ENCODE measurements at regions not wholly inside any gene's neighbourhood (a gene's known extent, or its start where the extent isn't known, plus 50 kb on each side); places are given as distances from the start of the nearest gene placed in this dataset.
A peak's percentile ranks its signal among the peaks of the same experiment; 100 is the strongest.

DNA sequence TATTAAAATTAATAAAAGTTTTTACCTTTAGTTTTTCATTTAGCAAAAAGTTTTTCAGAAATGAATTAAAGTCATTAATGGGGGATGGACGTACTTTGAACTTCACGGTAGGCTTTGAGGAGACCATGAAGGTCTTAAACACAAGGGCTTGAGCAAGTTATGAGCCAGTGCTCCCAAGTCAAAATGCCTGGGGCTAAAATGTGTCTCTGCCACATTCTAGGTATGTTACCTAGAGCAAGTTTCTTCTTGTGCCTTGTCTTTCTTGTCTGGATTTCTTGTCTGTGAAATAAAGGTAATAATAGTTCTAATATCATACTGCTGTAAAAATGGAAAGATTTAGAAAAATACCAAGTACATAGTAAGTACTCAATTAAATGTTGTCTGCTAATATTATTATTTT lies 132.7 kb upstream of the USP15 start:
- no peaks in the 10 kb centered on the region for H3K36me3 ChIP-seq (ENCODE audit: low read depth)
- no peak overlapping the region for H3K4me3 ChIP-seq
- no peak overlapping the region for H3K4me2 ChIP-seq (ENCODE audit: unreplicated experiment)
- no peak overlapping the region for H2AFZ ChIP-seq
- no peaks in the 10 kb centered on the region for H3K27me3 ChIP-seq (replicated peaks; ENCODE audit: insufficient read depth)
- TF ChIP-seq EZH2phosphoT487 (IDR thresholded peaks at IDR 0.05; ENCODE audit: insufficient read depth, low read depth) (no peak), EZH2 (IDR thresholded peaks at IDR 0.05; ENCODE audit: insufficient read depth, poor library complexity, severe bottlenecking) (no peak)
- H3K9me3 ChIP-seq (ENCODE audit: low read depth): no peaks in the 10 kb centered on the region
- no peaks in the 10 kb centered on the region for H3F3A ChIP-seq (ENCODE audit: insufficient read depth)
- H3K9ac ChIP-seq: no peak overlapping the region
- H3K27ac ChIP-seq: no peak overlapping the region
- H3K4me1 ChIP-seq (ENCODE audit: insufficient read depth): no peaks in the 10 kb centered on the region; the same call in 1 of the 2 replicates
- no peak for DNase-seq
- H3K9me2 ChIP-seq (ENCODE audit: insufficient read depth): no peaks in the 10 kb centered on the region
- in situ Hi-C loops (cut with MboI): no loop called here
- H3K79me2 ChIP-seq (ENCODE audit: insufficient read depth): no peaks in the 10 kb centered on the region
- 84 to 85% methylated on average over 2 of the region's 2 CpGs for WGBS, 2 experiments (ENCODE audit: low coverage in 1 of 2, low lambda C conversion rate in 2 of 2, missing lambda C conversion rate in 2 of 2)
- no peaks in the 10 kb centered on the region for H4K20me1 ChIP-seq (ENCODE audit: insufficient read depth)

- 32 to 36% methylated on average over 7 of the region's 7 CpGs for WGBS, 2 experiments (ENCODE audit: low coverage in 1 of 2, low lambda C conversion rate in 2 of 2, missing lambda C conversion rate in 2 of 2)
Measured at GRCh38 chr12:62128175-62128975, 131.8 kb upstream of the USP15 start.

DNA sequence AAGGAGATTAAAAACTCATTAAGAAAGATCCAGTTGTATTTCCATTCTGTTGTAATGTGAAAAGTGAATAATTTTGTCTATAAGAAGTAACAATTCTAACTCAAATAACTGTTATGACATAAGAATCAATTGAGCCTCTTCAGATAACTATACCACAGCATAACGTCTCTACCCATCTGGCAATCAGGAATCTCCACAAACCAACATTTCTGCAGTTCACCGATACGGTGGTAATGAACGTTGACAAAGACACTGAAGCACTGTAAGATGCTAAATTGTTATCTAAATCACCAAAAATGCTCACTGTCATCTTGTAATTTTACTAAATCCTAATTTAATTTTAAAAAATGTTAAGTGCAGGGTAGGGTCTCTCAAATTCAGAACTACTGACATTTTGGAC lies 130.9 kb upstream of the USP15 start:
- Histone ChIP-seq H3F3A (ENCODE audit: insufficient read depth) (no peaks in the 10 kb centered on the region), H2AFZ (no peak overlapping the region), H3K9me2 (ENCODE audit: insufficient read depth) (no peaks in the 10 kb centered on the region), H4K20me1 (ENCODE audit: insufficient read depth) (no peaks in the 10 kb centered on the region), H3K9me3 (ENCODE audit: low read depth) (no peaks in the 10 kb centered on the region), H3K4me2 (ENCODE audit: unreplicated experiment) (no peak overlapping the region), H3K27me3 (replicated peaks; ENCODE audit: insufficient read depth) (no peaks in the 10 kb centered on the region), H3K27ac (no peak overlapping the region), H3K4me3 (no peak overlapping the region), H3K4me1 (ENCODE audit: insufficient read depth) (no peaks in the 10 kb centered on the region; the same call in 1 of the 2 replicates), H3K9ac (no peak overlapping the region), H3K36me3 (ENCODE audit: low read depth) (no peaks in the 10 kb centered on the region), H3K79me2 (ENCODE audit: insufficient read depth) (no peaks in the 10 kb centered on the region)
- WGBS, 2 experiments (ENCODE audit: low coverage in 1 of 2, low lambda C conversion rate in 2 of 2, missing lambda C conversion rate in 2 of 2): 57 to 58% methylated on average over 4 of the region's 4 CpGs
- no peak for TF ChIP-seq EZH2 (IDR thresholded peaks at IDR 0.05; ENCODE audit: insufficient read depth, poor library complexity, severe bottlenecking)
- TF ChIP-seq EZH2phosphoT487 (IDR thresholded peaks at IDR 0.05; ENCODE audit: insufficient read depth, low read depth): no peak
- in situ Hi-C loops (cut with MboI): no loop called here
- DNase-seq: no peak

More at GRCh38 chr12:62128175-62128975, 131.8 kb upstream of the USP15 start:
- Histone ChIP-seq H3K9me2 (ENCODE audit: insufficient read depth) (no peaks in the 10 kb centered on the region), H3K9me3 (ENCODE audit: low read depth) (no peaks in the 10 kb centered on the region), H3K4me2 (ENCODE audit: unreplicated experiment) (peak overlapping the region; percentile 37), H3K79me2 (ENCODE audit: insufficient read depth) (no peaks in the 10 kb centered on the region), H3K36me3 (ENCODE audit: low read depth) (no peaks in the 10 kb centered on the region), H4K20me1 (ENCODE audit: insufficient read depth) (no peaks in the 10 kb centered on the region), H2AFZ (peak overlapping the region; percentile 5; the same call in 1 of the 2 replicates), H3K27ac (no peak overlapping the region), H3K4me1 (ENCODE audit: insufficient read depth) (no peaks in the 10 kb centered on the region; the same call in 1 of the 2 replicates), H3K9ac (no peak overlapping the region), H3K27me3 (replicated peaks; ENCODE audit: insufficient read depth) (no peaks in the 10 kb centered on the region), H3K4me3 (no peak overlapping the region), H3F3A (ENCODE audit: insufficient read depth) (no peaks in the 10 kb centered on the region)
- DNase-seq: no peak
- in situ Hi-C loops (cut with MboI): no loop called here
- no peak for TF ChIP-seq EZH2 (IDR thresholded peaks at IDR 0.05; ENCODE audit: insufficient read depth, poor library complexity, severe bottlenecking)
- TF ChIP-seq EZH2phosphoT487 (IDR thresholded peaks at IDR 0.05; ENCODE audit: insufficient read depth, low read depth): no peak

GRCh38 chr12:62130402-62130801 lies 129.8 kb upstream of the USP15 start:
- TF ChIP-seq EZH2phosphoT487 (IDR thresholded peaks at IDR 0.05; ENCODE audit: insufficient read depth, low read depth): no peak
- no peak for TF ChIP-seq EZH2 (IDR thresholded peaks at IDR 0.05; ENCODE audit: insufficient read depth, poor library complexity, severe bottlenecking)
- Histone ChIP-seq H3K4me3 (no peak overlapping the region), H3K4me1 (ENCODE audit: insufficient read depth) (no peaks in the 10 kb centered on the region; the same call in 1 of the 2 replicates), H3K79me2 (ENCODE audit: insufficient read depth) (no peaks in the 10 kb centered on the region), H4K20me1 (ENCODE audit: insufficient read depth) (no peaks in the 10 kb centered on the region), H3K9me2 (ENCODE audit: insufficient read depth) (no peaks in the 10 kb centered on the region), H3K9me3 (ENCODE audit: low read depth) (no peaks in the 10 kb centered on the region), H3K27ac (no peak overlapping the region), H3K4me2 (ENCODE audit: unreplicated experiment) (no peak overlapping the region), H3K9ac (no peak overlapping the region), H3F3A (ENCODE audit: insufficient read depth) (no peaks in the 10 kb centered on the region), H3K27me3 (replicated peaks; ENCODE audit: insufficient read depth) (no peaks in the 10 kb centered on the region), H2AFZ (no peak overlapping the region), H3K36me3 (ENCODE audit: low read depth) (no peaks in the 10 kb centered on the region)
- no peak for DNase-seq
- in situ Hi-C loops (cut with MboI): no loop called here
- WGBS, 2 experiments (ENCODE audit: low coverage in 1 of 2, low lambda C conversion rate in 2 of 2, missing lambda C conversion rate in 2 of 2): 70 to 71% methylated on average over 3 of the region's 3 CpGs
